T-cell (primary cell): ENCODE measurements at regions not wholly inside any gene's neighbourhood (a gene's known extent, or its start where the extent isn't known, plus 50 kb on each side); places are given as distances from the start of the nearest gene placed in this dataset.

Experiments
- ATAC-seq, 4 experiments: fragments of 200-7000 bp in 3 of 4; fragments of 150-1000 bp in 1 of 4; cut with Tn5 transposase; replicated peaks in 1 of 4; 1 replicate in 3 of 4; 2 replicates in 1 of 4; pipeline ENCODE4 v1.10.0; 2021; ENCODE audit warnings: moderate library complexity in 3 of 4, mild to moderate bottlenecking in 2 of 4, moderate number of reproducible peaks in 1 of 4
- CTCF ChIA-PET, 2 donors: fragments of 300-600 bp; sonication (Branson Sonifier 250); formaldehyde crosslinking; loops; one replicate each; lab custom pipeline; 2022; ENCODE audit warnings: antibody characterized with exemption in 2 of 2; lab: Charles Lee
- POLR2A ChIA-PET, 2 donors: fragments of 300-600 bp; sonication (Branson Sonifier 250); formaldehyde crosslinking; loops; one replicate each; lab custom pipeline; 2022; ENCODE audit warnings: antibody characterized with exemption in 2 of 2; lab: Charles Lee
- DNase-seq, 35 experiments: peaks; one replicate each; pipeline versions ENCODE4 v3.0.0 to v3.0.0-alpha.2; 2013 to 2023
- H3K27ac ChIP-seq: one replicate; pipeline ENCODE4 v1.5.1; 2013; ENCODE audit warnings: low read length
- H3K27me3 ChIP-seq, 2 experiments: replicated peaks in 1 of 2; 1 replicate in 1 of 2; 2 replicates in 1 of 2; pipeline versions ENCODE4 v1.6.1 to v1.7.0; 2013; ENCODE audit warnings: low read length in 1 of 2, mixed read lengths in 1 of 2; ENCODE audit not compliant: control insufficient read depth in 2 of 2, insufficient read depth in 2 of 2; ENCODE audit errors: extremely low read depth in 1 of 2
- H3K36me3 ChIP-seq, 2 donors: 1 replicate in 1 of 2; 2 replicates in 1 of 2; pipeline versions ENCODE4 v1.6.1 to v1.7.0; 2013; ENCODE audit warnings: low read length in 1 of 2; ENCODE audit not compliant: control insufficient read depth in 2 of 2, insufficient read depth in 1 of 2; ENCODE audit errors: extremely low read depth in 1 of 2
- H3K4me1 ChIP-seq, 2 experiments: 1 replicate in 1 of 2; 2 replicates in 1 of 2; pipeline versions ENCODE4 v1.6.1 to v1.7.0; 2013; ENCODE audit warnings: low read length in 2 of 2, mixed read lengths in 1 of 2; ENCODE audit not compliant: insufficient read depth in 2 of 2, control insufficient read depth in 1 of 2; ENCODE audit errors: extremely low read depth in 1 of 2
- H3K4me3 ChIP-seq, 2 donors: 1 replicate in 1 of 2; 2 replicates in 1 of 2; pipeline versions ENCODE4 v1.5.1 to v1.7.0; 2013; ENCODE audit warnings: mild to moderate bottlenecking in 2 of 2, low read length in 1 of 2, moderate library complexity in 1 of 2; ENCODE audit not compliant: control insufficient read depth in 1 of 2; ENCODE audit errors: extremely low read depth in 1 of 2
- H3K9me3 ChIP-seq: 2 replicates; pipeline ENCODE4 v1.7.0; 2013
- H3K27ac Mint-ChIP-seq, 2 donors: one replicate each; pipeline ENCODE4 v1.8.0; 2020 to 2021; ENCODE audit warnings: mild to moderate bottlenecking in 2 of 2, mixed read lengths in 2 of 2
- H3K27me3 Mint-ChIP-seq, 2 donors: one replicate each; pipeline ENCODE4 v1.8.0; 2021 to 2022; ENCODE audit warnings: mixed read lengths in 2 of 2
- H3K36me3 Mint-ChIP-seq: one replicate; pipeline ENCODE4 v1.8.0; 2021; ENCODE audit warnings: mixed read lengths
- H3K4me1 Mint-ChIP-seq, 3 donors: one replicate each; pipeline ENCODE4 v1.8.0; 2020 to 2022; ENCODE audit warnings: mixed read lengths in 3 of 3, mild to moderate bottlenecking in 1 of 3
- H3K4me3 Mint-ChIP-seq, 3 donors: one replicate each; pipeline ENCODE4 v1.8.0; 2020 to 2022; ENCODE audit warnings: mild to moderate bottlenecking in 3 of 3, mixed read lengths in 3 of 3, moderate library complexity in 3 of 3
- H3K9me3 Mint-ChIP-seq, 3 donors: one replicate each; pipeline ENCODE4 v1.8.0; 2020 to 2022; ENCODE audit warnings: mixed read lengths in 3 of 3
- WGBS: methylation state at CpG from one replicate; pipeline ENCODE4 v1.1.5; 2013; ENCODE audit warnings: missing lambda C conversion rate; ENCODE audit not compliant: insufficient coverage; 5-methylcytosine and 5-hydroxymethylcytosine counted together

DNA sequence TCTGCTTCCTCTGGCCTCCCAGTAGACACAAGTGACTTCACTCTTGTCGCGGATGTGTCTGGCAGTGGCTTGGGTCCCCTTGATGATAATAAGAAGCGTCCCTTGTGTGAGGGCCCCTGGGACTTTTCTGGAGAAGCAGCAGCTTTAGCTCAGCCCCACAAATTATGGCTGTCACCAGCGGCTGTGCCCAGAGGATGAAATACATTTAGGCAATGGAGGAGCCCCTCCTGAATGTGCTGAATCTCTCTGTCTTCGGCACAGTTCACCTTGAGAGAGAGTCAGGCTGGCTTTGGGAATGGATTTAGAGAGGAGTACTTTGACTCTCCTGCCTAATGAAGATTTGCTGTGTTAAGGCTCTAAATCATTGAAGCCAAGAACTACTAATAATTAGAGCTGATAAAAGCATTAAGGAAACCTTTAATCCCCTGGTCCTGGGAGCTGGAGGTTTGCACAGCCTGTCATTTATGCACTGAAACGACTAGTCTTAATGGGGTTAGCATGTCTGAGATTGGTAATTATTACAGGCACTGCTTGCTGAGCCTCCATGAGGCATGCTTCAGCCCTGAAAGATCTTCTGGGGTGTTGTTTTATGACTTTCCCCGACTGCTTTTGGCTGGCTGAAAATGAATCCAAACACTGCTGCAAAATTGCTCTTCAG is 127.0 kb downstream of the TENT4A start:
- Mint-ChIP-seq H3K4me3 (no peak overlapping the region), H3K27me3 (peaks cover 9% of the 10 kb centered on the region in 2 donors), H3K27ac (no peak overlapping the region), H3K36me3 (no peaks in the 10 kb centered on the region), H3K4me1 (no peaks in the 10 kb centered on the region), H3K9me3 (peaks cover 0 to 7% (median 4%) of the 10 kb centered on the region in 3 donors)
- ChIA-PET CTCF (no interaction called here), POLR2A (no interaction called here)
- Histone ChIP-seq H3K27ac (no peak overlapping the region), H3K9me3 (no peaks in the 10 kb centered on the region), H3K36me3 (no peaks in the 10 kb centered on the region), H3K4me3 (no peak overlapping the region), H3K27me3 (peaks cover 0 to 3% of the 10 kb centered on the region in 2 experiments), H3K4me1 (no peaks in the 10 kb centered on the region)
- WGBS = 68% methylated on average over 6 of the region's 7 CpGs
- ATAC-seq = no peak
- no peak for DNase-seq

DNA sequence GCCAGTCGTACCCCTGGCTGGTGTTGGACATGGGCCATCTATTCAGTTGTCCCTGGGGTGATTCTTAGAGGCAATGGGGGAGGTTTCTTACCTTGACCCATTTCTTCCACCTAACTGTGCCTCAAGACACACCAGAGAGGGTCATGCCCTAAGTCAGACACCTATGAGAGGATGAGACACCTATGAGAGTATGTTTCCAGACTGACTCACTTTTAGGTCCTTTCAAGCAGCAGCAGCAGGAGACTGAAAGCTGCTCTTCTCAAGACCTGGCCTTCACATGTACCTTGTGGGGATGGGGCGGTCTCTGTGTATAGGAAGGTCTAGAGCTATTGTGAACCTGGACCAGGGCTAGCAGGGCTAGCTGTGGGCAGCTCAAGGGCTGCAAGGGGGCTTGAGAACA is 130.1 kb downstream of the TENT4A start:
- H3K36me3 ChIP-seq = no peaks in the 10 kb centered on the region
- no peak overlapping the region for H3K4me3 Mint-ChIP-seq
- H3K27ac Mint-ChIP-seq = no peak overlapping the region
- H3K9me3 ChIP-seq = no peaks in the 10 kb centered on the region
- no peak overlapping the region for H3K27ac ChIP-seq
- peaks cover 0 to 9% (median 7%) of the 10 kb centered on the region in 3 donors for H3K4me1 Mint-ChIP-seq
- H3K9me3 Mint-ChIP-seq = no peaks in the 10 kb centered on the region
- DNase-seq = no peak
- peaks cover 6 to 9% of the 10 kb centered on the region in 2 donors for H3K27me3 Mint-ChIP-seq
- ChIA-PET POLR2A (no interaction called here), CTCF (no interaction called here)
- peaks cover 0 to 3% of the 10 kb centered on the region in 2 experiments for H3K27me3 ChIP-seq
- H3K36me3 Mint-ChIP-seq = no peaks in the 10 kb centered on the region
- WGBS = 94% methylated on average over 2 of the region's 2 CpGs
- no peak for ATAC-seq
- no peak overlapping the region for H3K4me3 ChIP-seq
- H3K4me1 ChIP-seq = peaks cover 0 to 3% of the 10 kb centered on the region in 2 experiments

DNA sequence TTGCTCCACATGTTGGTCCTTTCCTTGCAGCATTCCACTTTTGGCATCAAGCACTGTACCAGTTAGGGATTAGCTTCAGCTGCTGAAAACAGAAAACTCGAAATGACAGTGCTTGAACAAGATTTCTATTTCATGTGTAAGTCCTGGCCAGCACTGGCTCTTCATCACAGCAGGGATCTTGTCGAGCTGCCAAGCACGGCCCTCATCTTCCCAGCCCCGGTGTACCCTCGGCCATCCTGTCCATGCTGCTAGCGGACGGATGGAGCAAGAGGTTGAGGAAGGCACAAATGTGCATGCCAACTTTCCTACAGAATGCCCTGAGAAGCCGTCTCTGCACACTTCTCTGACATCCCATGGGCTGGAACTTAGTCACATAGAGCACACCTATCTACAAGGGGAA is 130.6 kb downstream of the TENT4A start:
- no peaks in the 10 kb centered on the region for H3K36me3 ChIP-seq
- H3K27me3 Mint-ChIP-seq = peaks cover 6 to 9% of the 10 kb centered on the region in 2 donors
- CTCF ChIA-PET = no interaction called here
- peaks cover 0 to 6% of the 10 kb centered on the region in 2 experiments for H3K4me1 ChIP-seq
- H3K4me3 Mint-ChIP-seq = no peak overlapping the region
- POLR2A ChIA-PET = no interaction called here
- H3K9me3 ChIP-seq = no peaks in the 10 kb centered on the region
- DNase-seq = no peak
- no peak overlapping the region for H3K27ac ChIP-seq
- no peaks in the 10 kb centered on the region for H3K36me3 Mint-ChIP-seq
- no peak overlapping the region for H3K27ac Mint-ChIP-seq
- H3K9me3 Mint-ChIP-seq = no peaks in the 10 kb centered on the region
- no peak overlapping the region for H3K4me3 ChIP-seq
- H3K4me1 Mint-ChIP-seq = peaks cover 0 to 10% (median 7%) of the 10 kb centered on the region in 3 donors
- peaks cover 0 to 3% of the 10 kb centered on the region in 2 experiments for H3K27me3 ChIP-seq
- WGBS = 88% methylated on average over 6 of the region's 8 CpGs
- ATAC-seq = no peak

DNA sequence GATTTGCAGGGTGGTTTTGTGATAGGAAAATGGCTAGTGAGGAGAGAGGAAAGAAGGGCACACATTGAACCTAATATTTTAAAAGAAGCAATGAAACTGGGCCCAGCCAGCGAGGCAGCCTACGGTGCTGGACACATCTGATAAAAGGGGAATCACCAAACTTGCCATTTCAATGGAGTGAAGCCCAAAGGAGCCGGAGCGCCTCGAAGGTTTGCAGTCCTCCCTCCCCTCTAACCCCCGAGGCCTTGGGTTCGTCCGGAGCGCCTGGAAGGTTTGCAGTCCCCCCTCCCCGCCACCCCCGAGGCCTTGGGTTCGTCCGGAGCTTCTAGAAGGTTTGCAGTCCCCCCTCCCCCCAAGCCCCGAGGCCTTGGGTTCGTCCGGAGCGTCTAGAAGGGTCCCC is 132.6 kb downstream of the TENT4A start:
- peaks cover 0 to 9% of the 10 kb centered on the region in 2 experiments for H3K27me3 ChIP-seq
- Mint-ChIP-seq H3K36me3 (no peaks in the 10 kb centered on the region), H3K9me3 (no peaks in the 10 kb centered on the region), H3K4me3 (no peak overlapping the region), H3K27me3 (peaks cover 5% of the 10 kb centered on the region in 2 donors), H3K4me1 (peaks cover 0 to 11% (median 7%) of the 10 kb centered on the region in 3 donors), H3K27ac (no peak overlapping the region)
- H3K4me1 ChIP-seq = peaks cover 0 to 11% of the 10 kb centered on the region in 2 experiments
- H3K36me3 ChIP-seq = no peaks in the 10 kb centered on the region
- no peak overlapping the region for H3K4me3 ChIP-seq
- ChIA-PET POLR2A (no interaction called here), CTCF (no interaction called here)
- WGBS = 86% methylated on average over 2 of the region's 17 CpGs
- no peak for ATAC-seq
- no peak for DNase-seq
- no peak overlapping the region for H3K27ac ChIP-seq
- no peaks in the 10 kb centered on the region for H3K9me3 ChIP-seq

DNA sequence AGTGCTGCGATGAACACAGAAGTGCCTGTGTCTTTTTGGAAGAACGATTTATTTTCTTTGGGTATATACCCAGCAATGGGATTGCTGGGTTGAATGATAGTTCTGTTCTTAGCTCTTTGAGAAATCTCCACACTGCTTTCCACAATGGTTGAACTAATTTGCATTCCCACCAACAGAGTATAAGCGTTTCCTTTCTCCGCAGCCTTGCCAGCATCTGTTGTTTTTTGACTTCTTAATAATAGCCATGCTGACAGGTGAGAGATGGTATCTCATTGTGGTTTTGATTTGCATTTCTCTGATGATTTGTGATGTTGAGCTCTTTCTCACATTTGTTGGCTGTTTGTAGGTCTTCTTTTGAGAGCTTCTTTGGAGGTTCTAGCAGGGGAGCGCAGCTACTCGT is 134.6 kb downstream of the TENT4A start:
- no peaks in the 10 kb centered on the region for H3K36me3 Mint-ChIP-seq
- peaks cover 0 to 5% (median under 1%) of the 10 kb centered on the region in 3 donors for H3K9me3 Mint-ChIP-seq
- Histone ChIP-seq H3K4me1 (peaks cover 0 to 11% of the 10 kb centered on the region in 2 experiments), H3K27me3 (peaks cover 0 to 17% of the 10 kb centered on the region in 2 experiments), H3K36me3 (no peaks in the 10 kb centered on the region), H3K27ac (no peak overlapping the region), H3K4me3 (no peak overlapping the region), H3K9me3 (no peaks in the 10 kb centered on the region)
- H3K4me1 Mint-ChIP-seq = peaks cover 0 to 11% (median 7%) of the 10 kb centered on the region in 3 donors
- H3K27ac Mint-ChIP-seq = peak overlapping the region in 1 of 2 donors; percentile 29
- ATAC-seq (peak in 2 of 4 experiments; percentile 28 to 38), DNase-seq (peak in 1 of 35 experiments; percentile 7)
- CTCF ChIA-PET = no interaction called here
- H3K27me3 Mint-ChIP-seq = peaks cover 0 to 5% of the 10 kb centered on the region in 2 donors
- peak overlapping the region in 1 of 3 donors; percentile 39 for H3K4me3 Mint-ChIP-seq
- POLR2A ChIA-PET = no interaction called here
- WGBS = 48% methylated on average over 2 of the region's 6 CpGs

DNA sequence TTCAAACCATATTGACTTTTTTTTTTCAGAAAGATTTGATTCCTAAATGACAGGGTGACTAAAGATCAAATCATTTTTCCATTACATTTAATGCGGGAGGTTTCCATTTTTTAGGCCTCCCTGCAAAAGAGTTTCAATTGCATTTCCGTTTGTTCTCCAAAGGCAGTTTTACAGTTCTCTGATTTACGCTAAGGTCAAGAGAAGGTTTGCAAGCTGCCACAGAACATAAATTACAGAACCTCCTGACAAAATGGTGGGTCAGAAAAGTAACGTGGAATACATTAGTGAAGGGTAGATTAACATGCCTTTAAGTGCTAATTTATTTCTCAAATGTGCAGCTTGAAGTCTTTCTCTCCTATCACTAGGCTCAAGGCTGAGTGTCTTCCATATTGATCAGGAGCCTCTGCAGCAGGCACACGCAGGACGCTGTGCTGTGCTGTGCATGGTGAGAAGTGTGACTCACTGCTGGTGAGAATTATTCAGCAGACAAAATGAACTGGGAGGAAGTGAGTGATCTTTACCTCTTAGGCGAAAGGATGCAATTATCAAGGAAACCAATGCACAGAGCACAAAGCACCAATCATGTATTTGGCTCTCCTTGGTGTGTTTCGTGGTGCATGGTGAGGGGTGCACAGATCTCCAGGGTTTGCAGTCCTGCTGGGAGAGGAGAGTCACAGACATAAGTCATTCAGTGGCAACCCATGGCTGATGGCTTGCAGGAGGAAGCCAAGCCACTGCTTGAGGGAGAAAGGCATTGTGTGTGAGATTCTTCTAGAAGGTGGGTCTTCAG is 136.3 kb downstream of the TENT4A start:
- no peaks in the 10 kb centered on the region for H3K36me3 ChIP-seq
- ChIA-PET CTCF (no interaction called here), POLR2A (no interaction called here)
- Mint-ChIP-seq H3K4me3 (peak overlapping the region in 1 of 3 donors; percentile 39), H3K27me3 (peaks cover 0 to 5% of the 10 kb centered on the region in 2 donors), H3K4me1 (peaks cover 0 to 11% (median 7%) of the 10 kb centered on the region in 3 donors), H3K9me3 (peaks cover 0 to 15% (median 3%) of the 10 kb centered on the region in 3 donors), H3K36me3 (no peaks in the 10 kb centered on the region), H3K27ac (no peak overlapping the region)
- no peak overlapping the region for H3K27ac ChIP-seq
- peaks cover 0 to 15% of the 10 kb centered on the region in 2 experiments for H3K27me3 ChIP-seq
- H3K9me3 ChIP-seq = no peaks in the 10 kb centered on the region
- peak in 1 of 35 experiments; percentile 5 for DNase-seq
- peak in 2 of 4 experiments; percentile 45 to 52 for ATAC-seq
- peaks cover 0 to 11% of the 10 kb centered on the region in 2 experiments for H3K4me1 ChIP-seq
- no peak overlapping the region for H3K4me3 ChIP-seq
- WGBS = 80% methylated on average over 1 of the region's 8 CpGs
